PC-3 (cell line): ENCODE measurements at regions not wholly inside any gene's neighbourhood (a gene's known extent, or its start where the extent isn't known, plus 50 kb on each side); places are given as distances from the start of the nearest gene placed in this dataset.

Experiments used
- EZH2 ChIP-seq: fragments of 300-600 bp; sonication (generic); IDR thresholded peaks from one replicate; pipeline ENCODE4 v1.6.1; 2017; ENCODE audit warnings: antibody characterized with exemption, mild to moderate bottlenecking, low read length; ENCODE audit not compliant: unreplicated experiment
- TF ChIP-seq, protein P1 (sequence below): fragments of 300-600 bp; sonication (generic); conservative IDR thresholded peaks from 2 replicates; pipeline ENCODE4 v1.5.1; 2017; ENCODE audit warnings: antibody characterized with exemption, low read depth, mild to moderate bottlenecking, low read length

- TF ChIP-seq, protein P1, sequence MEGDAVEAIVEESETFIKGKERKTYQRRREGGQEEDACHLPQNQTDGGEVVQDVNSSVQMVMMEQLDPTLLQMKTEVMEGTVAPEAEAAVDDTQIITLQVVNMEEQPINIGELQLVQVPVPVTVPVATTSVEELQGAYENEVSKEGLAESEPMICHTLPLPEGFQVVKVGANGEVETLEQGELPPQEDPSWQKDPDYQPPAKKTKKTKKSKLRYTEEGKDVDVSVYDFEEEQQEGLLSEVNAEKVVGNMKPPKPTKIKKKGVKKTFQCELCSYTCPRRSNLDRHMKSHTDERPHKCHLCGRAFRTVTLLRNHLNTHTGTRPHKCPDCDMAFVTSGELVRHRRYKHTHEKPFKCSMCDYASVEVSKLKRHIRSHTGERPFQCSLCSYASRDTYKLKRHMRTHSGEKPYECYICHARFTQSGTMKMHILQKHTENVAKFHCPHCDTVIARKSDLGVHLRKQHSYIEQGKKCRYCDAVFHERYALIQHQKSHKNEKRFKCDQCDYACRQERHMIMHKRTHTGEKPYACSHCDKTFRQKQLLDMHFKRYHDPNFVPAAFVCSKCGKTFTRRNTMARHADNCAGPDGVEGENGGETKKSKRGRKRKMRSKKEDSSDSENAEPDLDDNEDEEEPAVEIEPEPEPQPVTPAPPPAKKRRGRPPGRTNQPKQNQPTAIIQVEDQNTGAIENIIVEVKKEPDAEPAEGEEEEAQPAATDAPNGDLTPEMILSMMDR: peak; percentile 94
- TF ChIP-seq EZH2: no peak
Measured at GRCh38 chr2:59025157-59025757, 784.1 kb upstream of the FANCL start.
